ENCODE measurements at regions not wholly inside any gene's neighbourhood (a gene's known extent, or its start where the extent isn't known, plus 50 kb on each side); places are given as distances from the start of the nearest gene placed in this dataset.

- no peak for TF ChIP-seq CTCF (IDR thresholded peaks at IDR 0.05)
- no peak for TF ChIP-seq POLR2A (IDR thresholded peaks at IDR 0.05)
- no peak for TF ChIP-seq POLR2AphosphoS5 (IDR thresholded peaks at IDR 0.05)
These were observed 571.9 kb downstream of the METTL4 start for GRCh38 chr18:1999387-1999786.

All from breast epithelium (tissue), 3 donors.